Progenitor cell of endocrine pancreas (in vitro differentiated cells): ENCODE measurements at regions not wholly inside any gene's neighbourhood (a gene's known extent, or its start where the extent isn't known, plus 50 kb on each side); places are given as distances from the start of the nearest gene placed in this dataset.
A peak's percentile ranks its signal among the peaks of the same experiment; 100 is the strongest.

Experiments used
- DNase-seq: peaks from one replicate; pipeline ENCODE4 v3.0.0; 2021; ENCODE audit warnings: low spot score; ENCODE audit not compliant: unreplicated experiment
- H3K27ac Mint-ChIP-seq: 2 replicates; pipeline ENCODE4 v1.8.0; 2021; ENCODE audit warnings: mild to moderate bottlenecking, moderate library complexity, mixed read lengths
- H3K27me3 Mint-ChIP-seq: 2 replicates; pipeline ENCODE4 v1.8.0; 2021; ENCODE audit warnings: mixed read lengths
- H3K36me3 Mint-ChIP-seq: 2 replicates; pipeline ENCODE4 v1.8.0; 2022; ENCODE audit warnings: mixed read lengths; ENCODE audit not compliant: insufficient read depth
- H3K4me1 Mint-ChIP-seq: 2 replicates; pipeline ENCODE4 v1.8.0; 2021; ENCODE audit warnings: low read depth, mixed read lengths
- H3K4me3 Mint-ChIP-seq: 2 replicates; pipeline ENCODE4 v1.8.0; 2021; ENCODE audit warnings: low read depth, mild to moderate bottlenecking, moderate library complexity, mixed read lengths
- H3K9me3 Mint-ChIP-seq: 2 replicates; pipeline ENCODE4 v1.8.0; 2021; ENCODE audit warnings: low read depth, mixed read lengths
- CTCF ChIP-seq: fragments of 200-600 bp; sonication (generic); IDR thresholded peaks from one replicate; pipeline ENCODE4 v1.5.0; 2021; ENCODE audit warnings: antibody characterized with exemption, mild to moderate bottlenecking; ENCODE audit not compliant: unreplicated experiment

- Mint-ChIP-seq H3K27ac (peak overlapping the region; percentile 73), H3K4me1 (peaks cover 9% of the 10 kb centered on the region), H3K4me3 (no peak overlapping the region), H3K27me3 (no peaks in the 10 kb centered on the region), H3K36me3 (peaks cover 15% of the 10 kb centered on the region), H3K9me3 (peaks cover 2% of the 10 kb centered on the region)
- no peak for DNase-seq
- TF ChIP-seq CTCF: no peak
These were observed 80.6 kb upstream of the SLC44A3 start for GRCh38 chr1:94739521-94740061.

GRCh38 chr1:94738371-94738770 is 81.8 kb upstream of the SLC44A3 start:
- peaks cover 14% of the 10 kb centered on the region for H3K36me3 Mint-ChIP-seq
- TF ChIP-seq CTCF: no peak
- H3K9me3 Mint-ChIP-seq: peaks cover 2% of the 10 kb centered on the region
- H3K4me1 Mint-ChIP-seq: peaks cover 9% of the 10 kb centered on the region
- DNase-seq: no peak
- no peak overlapping the region for H3K27ac Mint-ChIP-seq
- no peak overlapping the region for H3K4me3 Mint-ChIP-seq
- no peaks in the 10 kb centered on the region for H3K27me3 Mint-ChIP-seq

DNA sequence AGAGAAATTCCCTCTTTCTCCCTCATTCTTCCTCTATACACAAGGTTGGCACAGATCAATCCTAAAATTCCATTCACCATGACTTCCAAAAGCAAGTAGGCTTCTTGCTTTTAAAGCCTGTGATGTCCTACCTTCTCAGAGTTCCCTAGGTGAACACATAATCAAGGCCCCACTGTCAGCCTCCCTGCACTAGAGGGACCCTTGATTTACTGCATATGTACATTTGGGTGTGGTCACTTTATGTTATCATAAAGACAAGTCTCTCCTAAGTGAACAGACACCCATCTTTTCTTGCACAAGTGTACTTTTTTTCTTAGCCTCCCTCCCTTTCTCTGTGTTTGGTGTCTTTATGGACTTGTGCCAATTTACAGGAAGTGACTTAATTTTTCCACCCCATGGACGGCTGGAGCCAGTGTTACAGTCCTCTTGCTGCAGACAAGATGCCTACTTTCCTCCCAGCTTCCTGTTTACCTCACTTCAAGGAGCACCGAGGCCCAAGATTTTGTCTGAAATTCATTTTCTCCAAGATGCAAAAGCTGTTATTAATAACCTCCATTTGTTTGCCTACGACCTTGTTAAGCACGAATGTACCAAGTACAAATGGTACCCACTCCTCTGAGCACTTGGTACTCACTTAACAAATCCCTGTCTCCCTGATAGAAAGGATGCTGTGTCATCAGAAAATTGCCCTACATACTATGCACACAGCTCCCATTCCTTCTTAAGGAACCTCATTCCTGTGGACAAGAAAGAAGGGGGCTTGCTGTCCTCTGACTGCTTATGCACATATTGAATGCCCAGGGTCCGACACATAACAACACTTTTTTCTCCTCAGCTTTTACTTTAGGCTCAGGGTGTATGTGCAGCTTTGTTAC is 82.8 kb upstream of the SLC44A3 start:
- H3K9me3 Mint-ChIP-seq: peaks cover 2% of the 10 kb centered on the region
- H3K4me3 Mint-ChIP-seq: no peak overlapping the region
- TF ChIP-seq CTCF: no peak
- peaks cover 7% of the 10 kb centered on the region for H3K4me1 Mint-ChIP-seq
- no peak overlapping the region for H3K27ac Mint-ChIP-seq
- no peaks in the 10 kb centered on the region for H3K27me3 Mint-ChIP-seq
- peaks cover 13% of the 10 kb centered on the region for H3K36me3 Mint-ChIP-seq
- DNase-seq: no peak

DNA sequence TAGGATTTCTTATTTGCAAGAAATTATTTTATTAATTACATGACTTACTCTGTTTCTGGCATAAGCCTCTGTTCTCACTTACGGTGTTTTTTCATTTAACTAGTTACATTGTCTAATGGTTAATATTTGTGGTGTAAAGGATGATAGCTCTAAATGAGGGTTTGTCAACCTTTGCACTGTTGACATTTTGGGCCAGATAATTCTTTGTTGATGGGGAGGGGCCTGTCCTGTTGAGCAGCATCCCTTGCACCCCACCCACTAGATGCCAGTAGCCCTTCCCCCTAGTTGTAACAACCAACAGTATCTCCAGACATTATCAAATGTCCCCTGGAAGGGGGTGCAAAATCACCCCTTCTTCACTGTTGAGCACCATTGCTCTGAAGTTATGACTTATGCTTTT is 83.6 kb upstream of the SLC44A3 start:
- Mint-ChIP-seq H3K27ac (no peak overlapping the region), H3K4me1 (peaks cover 7% of the 10 kb centered on the region), H3K27me3 (no peaks in the 10 kb centered on the region), H3K9me3 (peaks cover 2% of the 10 kb centered on the region), H3K4me3 (no peak overlapping the region), H3K36me3 (peaks cover 19% of the 10 kb centered on the region)
- DNase-seq: no peak
- no peak for TF ChIP-seq CTCF

DNA sequence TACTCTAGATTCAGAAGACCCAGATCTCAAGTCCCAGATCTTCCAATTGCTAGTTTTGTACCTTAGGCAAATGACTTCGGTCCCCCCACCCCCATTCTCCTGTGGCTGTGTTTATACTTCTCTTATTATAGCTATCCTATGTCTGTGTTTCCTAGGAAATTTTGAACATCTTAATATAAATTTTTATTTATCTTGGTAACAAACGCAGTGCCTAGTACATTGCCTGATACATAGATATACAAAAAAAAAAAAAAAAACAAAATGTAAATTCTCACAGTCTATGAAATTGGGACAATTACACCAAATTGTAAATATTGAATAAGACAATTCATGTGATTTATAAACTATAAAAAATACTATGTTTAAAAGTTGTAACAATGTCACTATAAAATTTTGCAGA is 84.1 kb upstream of the SLC44A3 start:
- peaks cover 21% of the 10 kb centered on the region for H3K36me3 Mint-ChIP-seq
- H3K4me1 Mint-ChIP-seq: peaks cover 7% of the 10 kb centered on the region
- TF ChIP-seq CTCF: no peak
- no peak overlapping the region for H3K4me3 Mint-ChIP-seq
- H3K9me3 Mint-ChIP-seq: peaks cover 2% of the 10 kb centered on the region
- H3K27me3 Mint-ChIP-seq: no peaks in the 10 kb centered on the region
- DNase-seq: no peak
- no peak overlapping the region for H3K27ac Mint-ChIP-seq
